ENCODE measurements at regions not wholly inside any gene's neighbourhood (a gene's known extent, or its start where the extent isn't known, plus 50 kb on each side); places are given as distances from the start of the nearest gene placed in this dataset.

GRCh38 chr6:133632206-133632605 lies 256.7 kb upstream of the TCF21 start:
- no peak for DNase-seq

- no peak for DNase-seq
These were observed 256.0 kb upstream of the TCF21 start for GRCh38 chr6:133632906-133633305.

GRCh38 chr6:133634474-133634873 lies 254.4 kb upstream of the TCF21 start:
- no peak for DNase-seq

DNA sequence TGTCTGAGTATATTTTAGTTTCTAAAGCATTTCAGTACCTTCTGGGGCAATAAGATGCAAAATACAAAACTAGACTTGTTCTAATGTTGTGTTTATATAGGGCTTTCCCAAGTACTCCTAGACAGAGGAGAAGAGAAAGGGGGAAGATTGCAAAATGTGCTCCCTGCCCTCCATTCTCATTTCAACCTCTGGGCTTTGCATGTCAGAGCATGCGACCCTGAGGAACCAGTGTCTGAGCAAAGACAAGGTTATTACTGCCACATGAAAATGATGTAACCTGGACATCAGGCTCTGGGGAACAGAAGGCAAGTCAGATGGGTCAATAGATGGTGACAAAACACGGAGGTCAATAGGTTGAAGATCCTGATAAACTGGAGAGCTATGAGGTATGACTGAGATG lies 253.5 kb upstream of the TCF21 start:
- no peak for DNase-seq

DNA sequence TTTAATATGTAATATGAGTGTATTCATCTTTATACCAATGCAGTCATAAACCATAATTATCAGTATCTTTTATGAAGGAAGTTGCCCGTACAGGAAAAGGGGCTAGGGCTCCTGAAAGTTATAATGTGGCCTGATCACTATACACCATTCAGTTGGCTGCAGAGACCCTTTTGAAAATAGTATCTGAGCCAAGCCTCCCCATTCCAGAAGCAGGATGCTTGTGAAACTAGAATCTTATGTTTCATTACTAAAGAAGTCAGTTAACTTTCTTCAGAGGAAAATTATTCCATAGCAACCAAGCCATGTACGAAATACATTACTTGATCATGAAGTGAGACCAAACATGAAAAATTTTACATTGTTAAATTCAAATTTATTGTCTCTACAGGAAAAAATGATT lies 251.5 kb upstream of the TCF21 start:
- DNase-seq, result no peak

DNA sequence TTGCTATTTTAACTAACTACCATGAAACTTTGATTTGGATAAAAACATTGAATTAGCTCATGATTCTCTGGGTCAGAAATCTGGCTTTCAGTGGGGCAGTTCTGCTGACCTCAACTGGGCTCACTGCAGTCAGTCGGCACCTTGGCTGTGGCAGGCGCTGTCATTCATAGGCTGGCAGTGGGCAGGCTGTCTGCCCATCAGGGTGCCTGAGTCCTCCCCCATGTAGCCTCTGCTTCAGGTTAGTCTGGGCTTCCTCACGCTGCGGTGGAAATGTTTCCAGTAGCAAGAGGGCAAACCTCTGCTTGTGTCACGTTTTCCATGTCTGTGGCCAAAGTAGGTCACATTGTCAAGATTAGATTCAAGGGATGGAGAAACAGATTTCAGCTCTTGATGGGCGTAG lies 251.0 kb upstream of the TCF21 start:
- no peak for DNase-seq

GRCh38 chr6:133641104-133641503 lies 247.8 kb upstream of the TCF21 start:
- no peak for DNase-seq

GRCh38 chr6:133644548-133644891 lies 244.4 kb upstream of the TCF21 start:
- no peak for DNase-seq

DNA sequence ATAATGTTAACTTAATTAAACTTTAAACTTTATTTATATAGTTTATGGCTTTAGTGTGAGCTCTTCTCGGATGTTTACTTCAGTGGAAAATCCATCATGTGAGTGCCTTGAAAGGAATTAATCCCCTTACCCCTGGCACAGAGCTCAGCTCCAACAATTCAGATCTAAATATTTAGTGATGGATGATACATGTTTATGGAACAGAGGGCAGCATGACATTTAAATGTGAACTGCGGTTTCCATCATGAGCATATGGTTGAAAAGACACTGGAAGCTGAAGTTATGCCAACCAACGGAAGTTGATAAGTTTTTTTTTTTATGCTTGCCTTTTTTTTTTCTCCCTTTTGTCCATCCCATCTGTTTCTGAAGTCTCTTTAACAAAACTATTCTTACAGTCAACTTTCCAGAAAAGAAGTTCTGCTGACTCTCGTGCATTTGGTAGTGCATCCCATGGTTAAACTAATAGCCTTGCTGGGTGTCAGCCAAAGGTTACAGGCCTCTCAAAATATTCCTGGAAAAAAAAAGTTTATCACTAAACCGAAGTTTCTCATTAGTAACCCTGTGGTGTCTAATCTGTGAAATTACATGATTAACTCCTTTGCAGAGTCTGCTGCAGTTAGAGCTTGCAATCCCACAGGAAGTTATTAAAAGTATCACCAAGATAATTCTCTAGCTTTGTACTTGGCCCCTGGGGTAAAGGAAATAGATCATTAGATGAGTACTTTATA lies 243.9 kb upstream of the TCF21 start:
- no peak for DNase-seq

DNA sequence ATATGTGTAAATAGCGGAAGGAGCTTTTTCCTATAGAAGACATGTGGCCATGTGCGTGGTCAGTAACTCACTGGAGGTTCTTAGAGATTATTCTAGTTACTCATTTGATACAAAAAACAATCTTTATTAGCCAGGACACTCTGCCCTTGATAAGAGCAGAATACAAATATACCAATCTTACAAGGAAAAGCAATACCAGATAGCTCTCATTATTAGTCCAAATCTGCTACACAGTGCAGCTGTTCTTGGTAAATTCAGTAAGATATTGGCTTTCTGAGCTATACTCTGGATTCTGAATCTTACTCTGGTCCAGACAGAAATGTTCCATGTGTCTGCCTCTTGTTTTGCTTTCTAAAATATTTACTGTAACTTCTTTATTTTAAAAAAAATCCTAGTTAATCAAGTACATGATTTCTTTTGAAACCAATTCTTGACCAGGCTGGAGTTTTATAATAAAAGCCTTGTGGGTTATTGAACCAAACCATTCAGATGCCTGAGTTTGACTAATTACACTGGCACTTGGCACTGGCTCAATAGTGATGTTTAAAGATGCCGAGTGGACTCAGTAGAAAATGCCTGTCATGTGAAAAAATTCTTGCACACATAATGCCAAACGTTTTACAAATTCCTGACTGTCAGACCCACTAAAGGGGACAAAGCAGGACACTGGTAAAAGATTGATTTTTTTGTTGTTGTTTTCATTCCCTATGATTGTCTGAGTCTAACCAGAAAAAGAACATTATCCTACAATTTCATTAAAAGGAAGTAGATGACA lies 242.8 kb upstream of the TCF21 start:
- no peak for DNase-seq

- no peak for DNase-seq
These were observed 240.3 kb upstream of the TCF21 start for GRCh38 chr6:133648581-133648980.

DNA sequence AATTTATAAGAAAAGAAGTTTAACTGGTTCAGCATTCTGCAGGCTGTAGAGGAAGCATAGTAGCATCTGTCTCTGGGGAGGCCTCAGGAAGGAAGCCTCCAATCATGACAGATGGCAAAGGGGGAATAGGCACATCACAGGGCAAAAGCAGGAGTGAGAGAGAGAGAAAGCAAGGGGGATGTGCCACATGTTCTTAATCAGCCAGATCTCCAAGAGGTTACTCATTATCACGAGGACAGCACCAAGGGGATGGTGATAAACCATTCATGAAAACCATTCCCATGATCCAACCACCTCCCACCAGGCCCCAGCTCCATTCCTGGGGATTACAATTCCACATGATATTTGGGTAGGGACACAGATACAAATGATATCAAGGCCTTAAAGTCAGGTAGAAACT lies 217.5 kb upstream of the TCF21 start:
- no peak for DNase-seq

DNA sequence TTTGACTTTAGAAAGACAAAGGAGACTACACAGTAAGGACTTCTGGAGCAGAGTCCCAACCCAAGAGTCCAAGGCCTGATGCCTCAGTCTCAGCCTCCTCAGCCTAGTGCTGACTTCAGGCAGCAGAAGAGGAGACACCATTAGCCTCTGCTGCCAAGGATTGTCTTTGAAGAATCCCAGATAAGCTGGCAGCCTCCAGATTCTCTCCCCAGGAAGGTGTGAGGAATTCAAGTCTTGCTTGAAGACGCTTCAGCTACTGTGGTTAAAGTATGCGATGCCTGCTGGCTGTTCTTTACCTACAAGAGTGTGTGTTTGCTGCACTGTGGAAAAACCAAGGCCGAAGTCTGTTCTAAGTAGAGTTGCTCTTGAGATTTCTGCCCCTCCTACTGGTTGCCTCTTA lies 215.9 kb upstream of the TCF21 start:
- no peak for DNase-seq

- DNase-seq, result no peak
These were observed 214.3 kb upstream of the TCF21 start for GRCh38 chr6:133674661-133675060.

- DNase-seq, result no peak
These were observed 207.9 kb upstream of the TCF21 start for GRCh38 chr6:133680994-133681393.

GRCh38 chr6:133681891-133682290 lies 207.0 kb upstream of the TCF21 start:
- DNase-seq, result no peak

DNA sequence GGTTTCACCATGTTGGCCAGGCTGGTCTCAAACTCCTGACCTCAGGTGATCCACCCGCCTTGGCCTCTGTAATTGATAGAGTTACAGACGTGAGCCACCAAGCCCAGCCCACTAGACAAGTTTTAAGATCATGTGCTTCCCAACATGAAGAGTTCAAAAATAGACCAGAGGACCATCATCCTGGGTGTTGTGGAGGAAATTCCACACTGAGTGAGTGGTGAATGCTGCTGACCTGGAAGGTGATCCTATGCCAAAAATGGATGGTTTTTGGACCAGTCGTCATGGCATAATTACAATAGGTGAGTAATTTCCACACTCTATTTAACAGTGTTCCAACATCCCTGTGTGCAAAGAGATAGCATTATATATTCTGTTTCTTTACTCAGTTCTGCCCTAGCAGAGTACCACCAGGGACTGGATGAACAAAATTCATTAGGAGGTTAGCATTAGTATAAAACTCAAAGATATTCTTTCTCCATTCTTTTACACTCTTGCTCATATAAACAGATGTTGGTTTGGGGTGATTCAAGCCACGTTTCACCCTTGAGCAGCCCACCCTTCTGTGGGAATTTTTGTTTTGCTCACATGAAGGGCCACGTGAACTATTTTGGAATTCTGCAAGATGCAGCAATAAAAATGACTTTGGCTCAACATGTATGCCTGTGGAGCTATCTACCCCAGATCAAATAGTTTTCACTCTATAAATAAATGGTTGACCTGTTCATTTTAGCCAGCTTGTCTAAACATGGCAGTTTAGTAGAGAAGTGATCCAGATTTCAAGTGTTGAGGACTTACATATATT lies 206.2 kb upstream of the TCF21 start:
- no peak for DNase-seq

GRCh38 chr6:133683308-133683580 lies 205.7 kb upstream of the TCF21 start:
- no peak for DNase-seq

GRCh38 chr6:133683606-133684005 lies 205.3 kb upstream of the TCF21 start:
- no peak for DNase-seq

- no peak for DNase-seq
These were observed 200.0 kb upstream of the TCF21 start for GRCh38 chr6:133688705-133689492.

GRCh38 chr6:133689863-133690262 lies 199.1 kb upstream of the TCF21 start:
- DNase-seq, result no peak

DNA sequence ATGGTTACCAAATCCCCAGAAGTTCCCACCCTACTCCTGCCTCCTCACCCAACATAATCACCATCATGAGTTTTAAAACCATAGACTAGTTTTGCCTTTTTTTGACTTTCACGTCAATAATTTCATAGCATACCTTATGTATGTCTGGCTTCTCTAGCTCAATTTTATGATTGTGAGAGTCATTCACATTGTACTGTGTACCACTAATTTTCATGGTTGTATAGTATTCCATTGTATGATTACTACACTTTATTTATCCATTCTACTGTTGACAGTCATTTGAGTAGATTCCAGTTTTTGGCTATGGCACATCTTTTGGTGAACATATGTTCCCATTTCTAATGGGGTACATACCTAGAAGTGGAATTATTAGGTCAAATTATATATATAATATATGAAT lies 195.3 kb upstream of the TCF21 start:
- no peak for DNase-seq

- no peak for DNase-seq
These were observed 191.7 kb upstream of the TCF21 start for GRCh38 chr6:133697185-133697584.

Measured in stimulated activated naive CD4-positive, alpha-beta T cell treated with Interleukin-2 at 50 U/mL for 16 hours (primary cell).